B cell (primary cell): ENCODE measurements at regions not wholly inside any gene's neighbourhood (a gene's known extent, or its start where the extent isn't known, plus 50 kb on each side); places are given as distances from the start of the nearest gene placed in this dataset.

Experiments used
- ATAC-seq: fragments of 200-7000 bp; cut with Tn5 transposase; one replicate; pipeline ENCODE4 v1.10.0; 2021; ENCODE audit warnings: low read depth, mild to moderate bottlenecking, moderate number of reproducible peaks, moderate library complexity
- CTCF ChIA-PET: fragments of 350-600 bp; sonication (Branson Sonifier 250); formaldehyde crosslinking; loops from one replicate; lab custom pipeline; 2021; ENCODE audit warnings: antibody characterized with exemption, inconsistent platforms; lab: Charles Lee
- POLR2A ChIA-PET: fragments of 350-600 bp; sonication (Branson Sonifier 250); formaldehyde crosslinking; loops from one replicate; lab custom pipeline; 2021; ENCODE audit warnings: antibody characterized with exemption; lab: Charles Lee
- DNase-seq: peaks from one replicate; pipeline ENCODE4 v3.0.0; 2013
- H2AFZ ChIP-seq: 2 replicates; pipeline ENCODE4 v1.6.1; 2012; ENCODE audit warnings: mild to moderate bottlenecking, low read depth, low read length; ENCODE audit not compliant: insufficient read depth, poor library complexity, severe bottlenecking
- H3K27ac ChIP-seq, 2 donors: 1 replicate in 1 of 2; 2 replicates in 1 of 2; pipeline ENCODE4 v1.5.1; 2012 to 2013; ENCODE audit warnings: low read length in 2 of 2, mild to moderate bottlenecking in 2 of 2, moderate library complexity in 1 of 2
- H3K27me3 ChIP-seq, 4 experiments: fragments of 200-600 bp in 1 of 4; sonication (generic) in 1 of 4; replicated peaks in 1 of 4; 1 replicate in 2 of 4; 2 replicates in 2 of 4; pipeline versions ENCODE4 v1.6.1 to v1.7.0; 2013 to 2016; ENCODE audit warnings: low read length in 3 of 4, mild to moderate bottlenecking in 2 of 4, mixed read lengths in 1 of 4, moderate library complexity in 1 of 4; ENCODE audit not compliant: insufficient read depth in 4 of 4, control insufficient read depth in 3 of 4; ENCODE audit errors: control extremely low read depth in 1 of 4
- H3K36me3 ChIP-seq, 2 experiments: replicated peaks in 1 of 2; 1 replicate in 1 of 2; 2 replicates in 1 of 2; pipeline versions ENCODE4 v1.6.1 to v1.7.1; 2013; ENCODE audit warnings: low read length in 1 of 2; ENCODE audit not compliant: insufficient read depth in 2 of 2, control insufficient read depth in 1 of 2; ENCODE audit errors: control extremely low read depth in 1 of 2, extremely low read depth in 1 of 2
- H3K4me1 ChIP-seq, 2 donors: fragments of 200-600 bp in 1 of 2; sonication (generic) in 1 of 2; 1 replicate in 1 of 2; 2 replicates in 1 of 2; pipeline versions ENCODE4 v1.5.1 to v1.6.1; 2013 to 2017; ENCODE audit warnings: low read length in 2 of 2; ENCODE audit not compliant: control insufficient read depth in 2 of 2, insufficient read depth in 2 of 2
- H3K4me2 ChIP-seq: replicated peaks from 2 replicates; pipeline ENCODE3; 2012; ENCODE audit warnings: mild to moderate bottlenecking, low read depth, low read length; ENCODE audit not compliant: poor library complexity, severe bottlenecking
- H3K4me3 ChIP-seq, 5 experiments: fragments of 200-600 bp in 1 of 5; sonication (generic) in 1 of 5; 1 replicate in 3 of 5; 2 replicates in 2 of 5; pipeline versions ENCODE4 v1.5.1 to v1.7.0; 2011 to 2016; ENCODE audit warnings: low read length in 4 of 5, mild to moderate bottlenecking in 4 of 5, low read depth in 2 of 5, control low read depth in 1 of 5, moderate library complexity in 1 of 5; ENCODE audit not compliant: insufficient read depth in 1 of 5; ENCODE audit errors: control extremely low read depth in 1 of 5, extremely low read depth in 1 of 5
- H3K79me2 ChIP-seq: fragments of 200-600 bp; sonication (generic); one replicate; pipeline ENCODE4 v1.6.0; 2016; ENCODE audit warnings: low read length; ENCODE audit not compliant: control insufficient read depth, insufficient read depth
- H3K9ac ChIP-seq: fragments of 200-600 bp; sonication (generic); 2 replicates; pipeline ENCODE4 v1.6.1; 2017; ENCODE audit warnings: mild to moderate bottlenecking, low read length, moderate library complexity
- H3K9me3 ChIP-seq, 3 donors: one replicate each; pipeline versions ENCODE4 v1.6.1 to v1.7.1; 2013; ENCODE audit warnings: low read length in 2 of 3; ENCODE audit not compliant: control insufficient read depth in 2 of 3, insufficient read depth in 1 of 3; ENCODE audit errors: control extremely low read depth in 1 of 3
- H4K20me1 ChIP-seq: 2 replicates; pipeline ENCODE4 v1.6.0; 2012; ENCODE audit warnings: mild to moderate bottlenecking, low read length; ENCODE audit not compliant: insufficient read depth, control insufficient read depth, poor library complexity, severe bottlenecking
- H3K27ac Mint-ChIP-seq: one replicate; pipeline ENCODE4 v1.8.0; 2021; ENCODE audit warnings: mixed read lengths
- H3K27me3 Mint-ChIP-seq: one replicate; pipeline ENCODE4 v1.8.0; 2021; ENCODE audit warnings: mixed read lengths
- H3K4me1 Mint-ChIP-seq: one replicate; pipeline ENCODE4 v1.8.0; 2021; ENCODE audit warnings: mixed read lengths
- H3K4me3 Mint-ChIP-seq: one replicate; pipeline ENCODE4 v1.8.0; 2021; ENCODE audit warnings: mixed read lengths
- H3K9me3 Mint-ChIP-seq: one replicate; pipeline ENCODE4 v1.8.0; 2022; ENCODE audit warnings: mixed read lengths; ENCODE audit not compliant: insufficient read depth
- CTCF ChIP-seq: fragments of 200-600 bp; IDR thresholded peaks from one replicate; pipeline ENCODE4 v1.8.0; 2022; ENCODE audit warnings: antibody characterized with exemption, mild to moderate bottlenecking
- EZH2 ChIP-seq: IDR thresholded peaks from 2 replicates; pipeline ENCODE4 v1.6.1; 2012; ENCODE audit warnings: borderline replicate concordance, low read depth, mild to moderate bottlenecking, moderate library complexity, low read length; ENCODE audit not compliant: insufficient read depth, poor library complexity, severe bottlenecking
- WGBS: methylation state at CpG from one replicate; pipeline ENCODE4 v1.1.5; 2013; ENCODE audit warnings: missing lambda C conversion rate; ENCODE audit not compliant: insufficient coverage; 5-methylcytosine and 5-hydroxymethylcytosine counted together
- intact Hi-C: fragments of 100-400 bp; cut with micrococcal nuclease; formaldehyde crosslinking; loops from one replicate; pipeline ENCODE4 v1.10.0; 2022

- DNase-seq (no peak), ATAC-seq (no peak)
- Histone ChIP-seq H3K36me3 (no peaks in the 10 kb centered on the region), H3K9me3 (no peaks in the 10 kb centered on the region), H3K4me1 (no peaks in the 10 kb centered on the region), H3K4me2 (no peak overlapping the region), H3K4me3 (no peak overlapping the region), H4K20me1 (no peaks in the 10 kb centered on the region), H3K27ac (no peak overlapping the region), H2AFZ (no peak overlapping the region), H3K9ac (no peak overlapping the region), H3K27me3 (no peaks in the 10 kb centered on the region), H3K79me2 (no peaks in the 10 kb centered on the region)
- ChIA-PET CTCF (no interaction called here), POLR2A (no interaction called here)
- WGBS = 17% methylated on average over 2 of the region's 3 CpGs
- no peak overlapping the region for H3K27ac Mint-ChIP-seq
- H3K4me1 Mint-ChIP-seq = no peaks in the 10 kb centered on the region
- H3K4me3 Mint-ChIP-seq = no peak overlapping the region
- TF ChIP-seq CTCF = no peak
- no peak for TF ChIP-seq EZH2
- intact Hi-C loops = no loop called here
- no peaks in the 10 kb centered on the region for H3K9me3 Mint-ChIP-seq
- no peaks in the 10 kb centered on the region for H3K27me3 Mint-ChIP-seq
These were observed 541.9 kb upstream of the SEL1L start for GRCh38 chr14:82075566-82075965.

DNA sequence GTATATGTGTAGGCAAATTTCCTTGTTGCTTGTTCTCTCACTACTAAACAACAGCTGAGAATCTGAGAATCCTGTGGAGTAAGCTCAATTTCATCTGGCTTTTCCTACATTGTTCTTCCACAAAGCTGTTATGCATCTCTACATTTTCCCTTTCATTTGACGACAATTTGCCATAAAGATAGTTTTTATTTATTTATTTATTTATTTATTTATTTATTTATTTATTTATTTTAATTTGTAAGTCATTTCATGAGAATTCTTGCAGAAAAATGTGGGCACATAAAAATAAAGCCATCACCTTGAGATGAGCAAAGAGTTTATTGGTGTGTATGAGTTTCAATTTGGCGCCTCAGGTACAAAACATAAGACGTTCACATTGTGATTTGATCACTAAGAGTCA, 545.9 kb upstream of the SEL1L start:
- no CpG with 5 or more reads among the region's 3 CpGs for WGBS

More for the DNA sequence above, 545.9 kb upstream of the SEL1L start:
- ChIA-PET POLR2A (no interaction called here), CTCF (interaction anchor here (1.3 kb wide), 1 partner anchor 28 kb away, joined by 3 read pairs; no protein-coding TSS in a partner anchor)
- no peaks in the 10 kb centered on the region for H3K9me3 ChIP-seq
- H3K9me3 Mint-ChIP-seq = no peaks in the 10 kb centered on the region
- no peak overlapping the region for H3K27ac Mint-ChIP-seq
- no peak overlapping the region for H3K27ac ChIP-seq
- H3K27me3 ChIP-seq = no peaks in the 10 kb centered on the region
- ATAC-seq (no peak), DNase-seq (no peak)
- H2AFZ ChIP-seq = no peak overlapping the region
- H3K36me3 ChIP-seq = no peaks in the 10 kb centered on the region
- intact Hi-C loops = no loop called here
- no peak overlapping the region for H3K9ac ChIP-seq
- no peaks in the 10 kb centered on the region for H4K20me1 ChIP-seq
- H3K4me3 Mint-ChIP-seq = no peak overlapping the region
- no peak overlapping the region for H3K4me3 ChIP-seq
- no peaks in the 10 kb centered on the region for H3K79me2 ChIP-seq
- no peak overlapping the region for H3K4me2 ChIP-seq
- TF ChIP-seq EZH2 = no peak
- no peak for TF ChIP-seq CTCF
- H3K4me1 ChIP-seq = no peaks in the 10 kb centered on the region
- no peaks in the 10 kb centered on the region for H3K4me1 Mint-ChIP-seq
- H3K27me3 Mint-ChIP-seq = no peaks in the 10 kb centered on the region
